WERI-Rb-1 (cell line): ENCODE measurements at regions not wholly inside any gene's neighbourhood (a gene's known extent, or its start where the extent isn't known, plus 50 kb on each side); places are given as distances from the start of the nearest gene placed in this dataset.

Source experiments
- DNase-seq: peaks from one replicate; pipeline ENCODE4 v3.0.0-alpha.2; 2020
- H3K27ac ChIP-seq: fragments of 250-450 bp; sonication (Bioruptor Pico); 2 replicates; pipeline ENCODE4 v1.5.1; 2020; ENCODE audit warnings: mild to moderate bottlenecking, moderate library complexity
- H3K27me3 ChIP-seq: fragments of 250-450 bp; sonication (Bioruptor Pico); 2 replicates; pipeline ENCODE4 v1.5.1; 2021; ENCODE audit warnings: mild to moderate bottlenecking, low read depth, moderate library complexity; ENCODE audit not compliant: insufficient read depth, severe bottlenecking
- H3K36me3 ChIP-seq: fragments of 250-450 bp; sonication (Bioruptor Pico); 2 replicates; pipeline ENCODE4 v1.5.1; 2020; ENCODE audit warnings: mild to moderate bottlenecking, moderate library complexity
- H3K4me3 ChIP-seq: 2 replicates; pipeline ENCODE4 v1.5.1; 2011; ENCODE audit warnings: low read depth, mild to moderate bottlenecking, control low read depth, low read length
- H3K9me3 ChIP-seq: fragments of 250-450 bp; sonication (Bioruptor Pico); 2 replicates; pipeline ENCODE4 v1.5.1; 2021; ENCODE audit warnings: mild to moderate bottlenecking, moderate library complexity; ENCODE audit not compliant: severe bottlenecking
- TF ChIP-seq, protein P1 (sequence below): IDR thresholded peaks from 2 replicates; pipeline ENCODE4 v1.5.1; 2011; ENCODE audit warnings: low read depth, mild to moderate bottlenecking, control low read depth, inconsistent platforms, low read length

DNA sequence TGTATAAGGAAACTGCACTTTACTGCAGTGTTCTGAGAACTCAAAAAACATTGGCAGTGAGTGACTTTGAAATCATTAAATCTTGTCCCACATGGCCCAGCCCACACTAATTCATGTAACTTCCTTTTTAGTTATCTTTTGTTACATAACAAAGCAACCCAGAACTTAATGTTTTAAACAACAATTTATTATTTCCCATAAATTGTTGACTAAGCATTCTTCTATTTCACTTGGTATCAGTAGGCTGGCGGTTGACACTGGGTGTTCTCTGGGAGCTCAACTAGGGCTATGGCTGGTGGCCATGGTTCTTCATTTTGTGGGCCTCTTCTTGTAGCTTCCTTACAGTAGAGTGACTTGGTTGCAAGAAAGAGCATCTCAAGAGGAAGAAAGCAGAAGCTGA, 278.4 kb downstream of the RASEF start:
- Histone ChIP-seq H3K9me3 (no peaks in the 10 kb centered on the region), H3K4me3 (no peak overlapping the region), H3K27me3 (no peaks in the 10 kb centered on the region), H3K36me3 (no peaks in the 10 kb centered on the region), H3K27ac (no peak overlapping the region)
- TF ChIP-seq, protein P1, sequence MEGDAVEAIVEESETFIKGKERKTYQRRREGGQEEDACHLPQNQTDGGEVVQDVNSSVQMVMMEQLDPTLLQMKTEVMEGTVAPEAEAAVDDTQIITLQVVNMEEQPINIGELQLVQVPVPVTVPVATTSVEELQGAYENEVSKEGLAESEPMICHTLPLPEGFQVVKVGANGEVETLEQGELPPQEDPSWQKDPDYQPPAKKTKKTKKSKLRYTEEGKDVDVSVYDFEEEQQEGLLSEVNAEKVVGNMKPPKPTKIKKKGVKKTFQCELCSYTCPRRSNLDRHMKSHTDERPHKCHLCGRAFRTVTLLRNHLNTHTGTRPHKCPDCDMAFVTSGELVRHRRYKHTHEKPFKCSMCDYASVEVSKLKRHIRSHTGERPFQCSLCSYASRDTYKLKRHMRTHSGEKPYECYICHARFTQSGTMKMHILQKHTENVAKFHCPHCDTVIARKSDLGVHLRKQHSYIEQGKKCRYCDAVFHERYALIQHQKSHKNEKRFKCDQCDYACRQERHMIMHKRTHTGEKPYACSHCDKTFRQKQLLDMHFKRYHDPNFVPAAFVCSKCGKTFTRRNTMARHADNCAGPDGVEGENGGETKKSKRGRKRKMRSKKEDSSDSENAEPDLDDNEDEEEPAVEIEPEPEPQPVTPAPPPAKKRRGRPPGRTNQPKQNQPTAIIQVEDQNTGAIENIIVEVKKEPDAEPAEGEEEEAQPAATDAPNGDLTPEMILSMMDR = no peak
- no peak for DNase-seq

DNA sequence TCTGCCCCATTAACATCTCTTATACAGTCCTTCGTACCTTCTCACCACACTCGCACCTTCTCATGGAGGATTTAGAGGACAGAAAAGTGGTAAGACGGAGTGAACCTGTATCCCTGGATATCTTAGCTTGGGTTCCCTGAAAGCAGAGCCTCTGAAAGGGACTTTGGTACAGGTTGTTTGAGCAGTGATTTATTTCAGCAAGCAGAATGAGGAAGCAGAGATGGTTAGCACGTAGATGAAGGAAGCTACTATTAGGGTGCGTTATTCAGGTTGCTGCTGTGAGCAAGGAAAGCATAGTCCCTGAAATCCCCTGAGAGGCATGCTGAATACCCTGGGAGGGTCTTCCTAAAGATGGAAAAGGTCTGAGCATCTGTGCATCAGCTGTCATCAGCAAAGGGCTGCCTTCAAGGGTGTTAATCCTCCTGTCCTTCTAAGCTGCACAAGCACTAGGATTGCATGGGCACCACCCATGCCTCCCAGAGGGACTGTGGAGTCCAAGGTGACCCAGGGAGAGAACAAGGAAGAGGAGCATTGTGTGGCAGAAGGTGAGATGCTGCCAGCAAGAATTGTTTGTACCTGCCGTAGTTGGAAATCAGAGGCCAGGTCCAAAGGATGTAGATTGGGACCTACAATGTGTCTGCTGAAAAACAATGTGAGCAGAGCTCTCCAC, 273.7 kb downstream of the RASEF start:
- Histone ChIP-seq H3K27ac (no peak overlapping the region), H3K9me3 (no peaks in the 10 kb centered on the region), H3K27me3 (no peaks in the 10 kb centered on the region), H3K36me3 (no peaks in the 10 kb centered on the region), H3K4me3 (no peak overlapping the region)
- DNase-seq = peak; percentile 52
- TF ChIP-seq, protein P1 = no peak

DNA sequence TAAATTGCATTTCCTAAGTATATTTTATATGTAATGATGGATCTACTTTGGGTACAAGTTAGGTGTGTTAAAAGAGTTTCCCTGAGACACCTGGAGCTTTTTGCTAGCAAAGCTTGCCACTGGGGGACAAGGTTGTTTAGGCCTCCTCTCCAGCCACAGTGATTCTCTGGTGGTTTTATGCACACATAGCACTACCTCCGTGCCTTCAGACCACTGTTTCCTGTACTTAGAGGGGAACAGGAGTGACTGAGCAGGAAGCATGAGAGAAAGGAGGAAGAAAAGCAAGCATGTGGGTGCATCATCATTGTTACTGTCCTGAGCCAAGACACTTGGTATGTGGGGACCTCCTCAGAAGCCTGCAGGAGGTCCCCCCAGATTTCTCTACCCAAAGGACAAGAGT, 272.1 kb downstream of the RASEF start:
- no peak overlapping the region for H3K27ac ChIP-seq
- no peaks in the 10 kb centered on the region for H3K36me3 ChIP-seq
- TF ChIP-seq, protein P1 = no peak
- no peak for DNase-seq
- H3K27me3 ChIP-seq = no peaks in the 10 kb centered on the region
- no peaks in the 10 kb centered on the region for H3K9me3 ChIP-seq
- H3K4me3 ChIP-seq = no peak overlapping the region

DNA sequence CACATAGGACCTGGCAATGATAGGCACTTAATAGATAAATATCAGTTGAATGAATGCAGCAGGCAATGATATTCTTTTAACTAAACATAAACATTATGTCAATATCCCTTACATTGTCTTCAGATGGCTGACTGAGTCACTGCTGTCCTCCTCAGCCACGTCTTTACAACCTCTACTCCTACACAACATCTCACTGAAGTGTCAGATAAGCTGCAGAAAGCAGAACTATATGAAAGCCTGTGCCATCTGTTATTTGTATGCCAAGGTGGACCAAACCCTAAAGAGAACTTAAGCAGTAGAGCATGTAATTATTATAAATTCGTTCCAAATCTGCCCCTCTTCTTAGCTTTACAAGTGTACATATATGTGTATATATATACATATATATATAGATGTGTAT, 271.2 kb downstream of the RASEF start:
- H3K9me3 ChIP-seq = no peaks in the 10 kb centered on the region
- no peak overlapping the region for H3K4me3 ChIP-seq
- TF ChIP-seq, protein P1 = no peak
- DNase-seq = no peak
- no peak overlapping the region for H3K27ac ChIP-seq
- no peaks in the 10 kb centered on the region for H3K27me3 ChIP-seq
- no peaks in the 10 kb centered on the region for H3K36me3 ChIP-seq

DNA sequence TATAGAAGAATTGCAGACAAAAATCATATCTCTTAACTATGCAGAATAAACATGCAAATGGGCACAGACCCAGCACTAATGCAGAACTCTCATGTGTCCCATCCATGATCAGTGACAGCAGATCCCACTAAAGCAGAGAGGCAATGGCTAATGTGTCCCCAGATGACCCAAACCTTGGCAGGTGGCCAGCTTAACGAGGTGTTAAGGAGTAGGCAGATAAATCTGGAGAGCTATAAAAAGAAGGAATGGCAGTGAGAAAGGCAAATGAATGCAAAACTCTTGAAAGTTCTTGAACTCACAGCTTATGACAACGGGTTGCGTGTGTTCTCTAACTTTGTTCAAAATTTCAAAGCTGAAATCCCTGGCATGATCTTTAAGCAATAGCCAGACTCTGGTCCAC, 265.4 kb downstream of the RASEF start:
- H3K9me3 ChIP-seq = no peaks in the 10 kb centered on the region
- H3K36me3 ChIP-seq = no peaks in the 10 kb centered on the region
- no peaks in the 10 kb centered on the region for H3K27me3 ChIP-seq
- H3K4me3 ChIP-seq = no peak overlapping the region
- peak; percentile 94 for DNase-seq
- no peak overlapping the region for H3K27ac ChIP-seq
- TF ChIP-seq, protein P1 = no peak

DNA sequence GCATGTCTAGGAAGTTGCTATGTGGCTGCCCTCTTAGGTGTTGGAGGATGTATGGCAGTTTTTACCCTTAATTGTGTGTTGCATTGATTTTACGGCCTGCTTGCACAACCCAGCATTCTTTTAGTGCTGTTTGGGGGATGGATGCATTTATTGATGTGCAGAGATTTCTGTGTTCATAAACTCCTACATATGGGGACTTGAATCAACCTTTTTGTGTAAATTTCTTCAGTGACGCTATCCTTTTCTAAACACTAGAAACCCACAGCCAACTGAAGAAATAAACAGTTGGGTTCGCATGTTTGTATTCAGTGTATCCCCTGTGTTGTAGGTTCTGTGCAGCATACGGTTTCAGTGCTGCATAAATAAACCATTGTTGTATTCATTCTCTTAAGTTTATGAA, 263.7 kb downstream of the RASEF start:
- no peaks in the 10 kb centered on the region for H3K36me3 ChIP-seq
- H3K27me3 ChIP-seq = no peaks in the 10 kb centered on the region
- TF ChIP-seq, protein P1 = no peak
- H3K9me3 ChIP-seq = peaks cover 3% of the 10 kb centered on the region
- H3K27ac ChIP-seq = no peak overlapping the region
- no peak overlapping the region for H3K4me3 ChIP-seq
- DNase-seq = no peak
